ENCODE measurements at regions not wholly inside any gene's neighbourhood (a gene's known extent, or its start where the extent isn't known, plus 50 kb on each side); places are given as distances from the start of the nearest gene placed in this dataset.

GRCh38 chr20:58580474-58580835, 65.3 kb upstream of the APCDD1L start:
- no peak for TF ChIP-seq CTCF (IDR thresholded peaks at IDR 0.05)
- TF ChIP-seq POLR2A (IDR thresholded peaks at IDR 0.05), result no peak

All from esophagus squamous epithelium (tissue), 4 donors.